ENCODE measurements at regions not wholly inside any gene's neighbourhood (a gene's known extent, or its start where the extent isn't known, plus 50 kb on each side); places are given as distances from the start of the nearest gene placed in this dataset.
"Not testable (repeated sequence)": the region's sequence is repeated elsewhere in the genome, so short reads cannot be mapped to it uniquely, and the experiment has no call there.

DNA sequence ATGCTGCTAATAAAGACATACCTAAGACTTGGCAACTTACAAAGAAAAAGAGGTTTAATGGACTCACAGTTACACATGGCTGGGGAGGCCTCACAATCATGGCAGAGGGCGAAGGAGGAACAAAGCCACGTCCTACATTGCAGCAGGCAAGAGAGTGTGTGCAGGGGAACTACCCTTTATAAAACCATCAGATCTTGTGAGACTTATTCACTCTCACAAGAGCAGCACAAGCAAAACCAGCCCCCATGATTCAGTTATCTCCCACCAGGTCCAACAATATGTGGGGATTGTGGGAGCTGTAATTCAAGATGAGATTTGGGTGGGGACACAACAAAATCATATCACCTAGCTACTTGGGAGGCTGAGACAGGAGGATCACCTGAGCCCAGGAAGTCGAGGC lies 202.4 kb downstream of the FAM43A start:
- not testable (repeated sequence) for DNase-seq

DNA sequence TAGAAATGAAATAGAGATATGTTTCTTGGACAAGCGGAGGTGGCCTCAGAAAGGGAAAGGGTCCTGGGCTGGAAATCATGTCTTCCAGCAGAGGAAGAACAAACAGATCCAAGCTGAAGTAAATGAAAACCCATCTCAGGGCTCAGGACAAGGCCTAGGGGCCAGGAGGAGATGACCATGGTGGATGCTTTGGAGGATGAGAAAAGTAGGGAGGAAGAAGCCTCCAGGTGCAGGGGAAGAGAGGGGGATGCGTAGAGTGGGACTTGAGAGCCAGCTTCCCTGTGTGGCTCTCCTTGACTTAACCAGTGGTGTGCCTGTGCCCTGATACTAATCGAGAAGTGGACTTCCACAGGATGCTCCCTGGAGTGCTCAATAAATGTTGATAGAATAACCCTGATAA lies 203.2 kb downstream of the FAM43A start:
- no peak for DNase-seq

DNA sequence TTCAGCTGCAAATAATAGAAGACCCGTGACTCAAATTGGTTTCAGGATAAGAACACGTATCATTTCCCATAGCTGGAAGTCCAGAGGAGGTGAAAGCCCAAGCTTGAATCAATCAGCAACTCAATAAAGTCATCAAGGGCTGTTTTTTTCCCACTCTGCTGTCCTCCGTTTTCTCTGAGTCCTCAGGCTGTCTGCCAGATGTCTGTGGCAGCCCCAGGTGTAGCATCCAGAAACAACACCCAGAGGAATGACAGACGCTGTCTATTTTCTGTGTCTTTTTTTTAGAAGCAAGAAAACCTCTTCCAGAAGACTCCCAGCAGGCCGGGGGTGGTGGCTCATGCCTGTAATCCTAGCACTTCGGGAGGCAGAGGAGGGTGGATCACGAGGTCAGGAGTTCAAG lies 204.4 kb downstream of the FAM43A start:
- DNase-seq = no peak

DNA sequence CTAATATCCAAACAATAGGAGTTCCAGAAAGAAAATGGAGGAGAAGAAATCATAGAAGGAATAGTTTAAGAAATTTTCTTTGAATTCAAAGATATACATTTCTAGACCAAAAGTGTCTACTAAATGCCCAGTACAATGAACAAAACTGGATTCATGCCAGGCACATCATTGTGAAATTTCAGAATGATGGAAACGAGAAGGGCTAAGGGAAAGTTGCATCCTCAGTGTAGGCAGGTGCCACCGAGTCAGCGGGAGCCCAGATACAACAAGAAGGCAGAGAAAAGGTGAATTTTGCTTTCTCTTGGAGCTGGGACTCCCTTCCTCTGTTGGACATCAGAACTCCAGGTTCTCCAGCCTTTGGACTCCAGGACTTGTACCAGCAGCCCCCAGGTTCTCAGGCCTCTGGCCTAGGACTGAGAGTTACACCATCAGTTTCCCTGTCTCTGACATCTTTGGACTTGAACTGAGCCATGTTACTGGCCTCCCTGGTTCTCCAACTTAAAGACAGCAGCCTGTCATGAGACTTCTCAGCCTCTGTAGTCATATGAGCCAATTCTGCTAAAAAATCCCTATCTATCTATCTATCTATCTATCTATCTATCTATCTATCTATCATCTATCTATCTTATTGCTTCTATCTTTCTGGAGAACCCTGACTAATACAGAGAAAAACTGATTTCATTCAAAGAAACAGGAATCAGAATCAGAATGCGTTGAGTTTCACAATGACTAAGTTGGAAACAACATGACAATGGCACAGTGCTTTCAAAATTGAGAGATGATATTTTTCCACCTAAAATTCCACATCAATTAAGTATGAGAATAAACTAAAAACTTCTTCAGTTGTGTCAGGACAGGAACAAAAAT lies 207.7 kb downstream of the FAM43A start:
- no peak for DNase-seq

DNA sequence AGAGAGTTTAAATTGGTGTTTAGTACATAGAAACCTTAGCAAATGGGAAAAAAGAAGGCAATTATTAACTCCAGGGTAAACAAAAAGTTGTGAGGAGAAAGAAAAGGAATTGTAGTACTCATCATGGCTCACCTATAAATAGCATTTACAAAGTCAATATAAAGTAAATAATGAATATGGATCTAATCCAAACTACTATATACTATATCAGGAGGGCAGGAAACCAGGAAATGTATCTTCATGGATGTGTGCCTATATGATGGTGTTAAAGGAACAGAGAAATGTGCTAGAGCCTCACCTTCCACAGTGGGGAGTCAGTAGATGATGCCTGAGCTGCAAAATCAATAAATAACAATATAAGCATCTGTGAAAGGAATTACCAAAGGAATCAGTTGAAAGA lies 208.9 kb downstream of the FAM43A start:
- DNase-seq = no peak

DNA sequence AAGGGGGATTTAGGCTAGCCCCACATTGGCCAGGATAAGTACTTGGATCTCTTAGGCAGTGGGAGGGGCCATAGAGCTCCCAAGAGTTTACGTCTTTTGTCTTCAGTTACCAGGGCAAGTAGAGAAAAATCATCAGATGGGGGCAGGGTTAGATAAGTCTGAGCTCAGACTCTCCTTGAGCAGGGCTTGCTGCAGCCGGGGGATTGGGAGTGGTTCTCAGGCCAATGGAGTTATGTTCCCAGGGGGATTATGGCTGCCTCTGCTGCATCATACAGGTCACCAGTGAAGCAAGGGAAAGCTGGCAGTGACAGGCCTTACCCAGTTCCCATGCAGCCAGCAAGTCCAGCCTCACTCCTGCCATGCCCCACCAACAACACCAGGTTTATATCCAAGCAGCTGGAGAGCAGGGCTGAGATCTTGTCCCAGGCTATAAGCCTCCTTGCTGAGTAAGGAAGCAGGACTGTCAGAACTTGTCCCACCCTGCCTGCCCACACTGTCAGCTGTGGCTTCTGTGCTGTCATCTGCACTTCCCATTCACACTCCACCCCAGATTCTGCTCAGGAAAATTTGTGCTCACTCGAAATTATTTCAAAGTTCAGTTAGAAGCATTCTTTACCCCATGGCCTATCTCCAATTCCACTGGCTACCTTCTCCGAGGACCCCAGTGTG lies 215.3 kb downstream of the FAM43A start:
- DNase-seq = no peak

DNA sequence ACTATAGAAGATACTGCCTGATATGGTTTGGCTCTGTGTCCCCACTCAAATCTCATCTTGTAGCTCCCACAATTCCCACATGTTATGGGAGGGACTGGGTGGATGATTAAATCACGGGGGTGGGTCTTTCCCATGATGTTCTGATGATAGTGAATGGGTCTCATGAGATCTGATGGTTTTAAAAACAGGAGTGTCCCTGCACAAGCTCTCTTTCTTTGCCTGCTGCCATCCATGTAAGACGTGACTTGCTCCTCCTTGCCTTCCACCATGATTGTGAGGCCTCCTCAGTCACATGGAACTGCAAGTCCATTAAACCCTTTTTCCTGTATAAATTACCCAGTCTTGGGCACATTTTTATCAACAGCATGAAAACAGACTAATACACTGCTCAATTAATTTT lies 217.8 kb downstream of the FAM43A start:
- not testable (repeated sequence) for DNase-seq

DNA sequence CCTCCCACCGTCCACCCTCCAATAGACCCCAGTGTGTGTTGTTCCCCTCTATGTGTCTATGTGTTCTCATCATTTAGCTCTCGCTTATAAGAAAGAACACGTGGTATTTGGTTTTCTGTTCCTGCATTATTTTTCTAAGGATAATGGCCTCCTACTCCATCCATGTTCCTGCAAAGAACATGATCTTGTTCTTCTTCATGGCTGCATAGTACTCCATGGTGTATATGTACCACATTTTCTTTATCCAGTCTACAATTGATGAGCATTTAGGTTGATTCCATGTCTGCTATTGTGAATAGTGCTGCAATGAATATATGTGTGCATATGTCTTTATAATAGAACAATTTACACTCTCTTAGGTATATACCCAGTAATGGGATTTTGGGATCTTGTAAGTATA lies 219.3 kb downstream of the FAM43A start:
- DNase-seq = not testable (repeated sequence)

DNA sequence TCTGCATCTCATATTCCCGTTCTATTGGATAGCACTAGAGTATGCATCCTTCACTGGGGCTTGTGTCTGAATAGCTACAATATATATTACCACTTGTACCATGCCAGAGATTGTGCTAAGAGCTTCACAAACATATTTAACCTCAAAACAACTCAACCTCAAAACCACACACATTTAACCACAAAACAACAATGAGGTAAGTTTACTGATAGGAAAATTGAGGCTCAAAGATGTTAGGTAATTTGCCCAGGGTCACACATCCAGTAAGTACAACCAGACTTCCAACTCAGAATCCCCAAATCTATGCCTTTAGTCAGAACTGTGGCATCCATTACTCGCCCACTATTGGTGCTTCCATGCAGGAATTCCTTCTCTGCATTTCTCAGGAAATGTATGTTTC lies 220.0 kb downstream of the FAM43A start:
- DNase-seq = no peak

DNA sequence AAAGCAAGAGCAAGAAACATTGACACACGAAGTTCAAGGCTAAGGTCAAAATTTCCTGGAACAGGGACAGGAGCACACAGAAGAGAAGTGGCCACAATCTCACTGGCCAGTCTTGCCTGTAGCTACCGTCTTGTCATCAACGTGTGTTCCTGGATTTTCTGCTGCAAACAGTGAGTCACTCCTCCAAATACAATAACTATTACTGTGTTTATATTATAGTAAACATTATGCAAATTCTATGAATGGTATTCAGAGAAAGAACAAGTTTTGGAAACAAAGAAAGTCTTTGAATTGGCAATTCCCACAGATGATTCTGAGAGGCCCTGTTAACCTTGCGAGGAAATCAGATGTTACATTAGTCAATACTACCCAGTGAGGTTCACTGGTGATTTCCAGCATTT lies 220.5 kb downstream of the FAM43A start:
- no peak for DNase-seq

DNA sequence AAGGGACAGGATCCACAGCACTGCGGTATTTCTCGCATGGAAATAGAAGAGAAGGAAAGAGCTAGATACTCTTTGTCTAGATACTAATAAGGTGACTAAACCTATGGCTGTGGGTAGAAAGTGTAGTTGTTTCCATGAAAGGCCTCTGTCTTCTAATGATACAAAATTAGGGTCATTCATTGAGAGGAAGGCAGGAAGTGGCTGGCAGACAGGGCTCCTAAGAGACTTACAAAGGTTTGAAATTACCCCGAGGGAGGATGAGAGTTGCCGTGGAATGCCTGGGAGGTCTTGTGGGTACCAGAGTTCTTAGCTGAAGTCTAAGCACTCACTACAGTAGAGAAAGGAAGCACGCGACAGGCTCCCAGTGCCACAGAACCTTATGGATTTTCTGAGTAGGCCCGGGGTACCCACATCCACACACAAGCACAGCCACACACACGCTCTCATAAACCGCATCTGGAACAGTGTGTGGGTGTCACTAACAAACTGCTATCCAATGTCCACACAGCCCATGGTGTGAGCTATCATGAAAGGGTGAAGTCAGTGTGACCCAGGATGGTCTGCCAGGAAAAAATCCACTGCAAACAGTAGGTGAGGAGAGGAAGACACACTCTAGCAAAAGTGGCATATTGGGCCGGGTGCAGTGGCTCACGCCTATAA lies 221.4 kb downstream of the FAM43A start:
- DNase-seq = no peak

DNA sequence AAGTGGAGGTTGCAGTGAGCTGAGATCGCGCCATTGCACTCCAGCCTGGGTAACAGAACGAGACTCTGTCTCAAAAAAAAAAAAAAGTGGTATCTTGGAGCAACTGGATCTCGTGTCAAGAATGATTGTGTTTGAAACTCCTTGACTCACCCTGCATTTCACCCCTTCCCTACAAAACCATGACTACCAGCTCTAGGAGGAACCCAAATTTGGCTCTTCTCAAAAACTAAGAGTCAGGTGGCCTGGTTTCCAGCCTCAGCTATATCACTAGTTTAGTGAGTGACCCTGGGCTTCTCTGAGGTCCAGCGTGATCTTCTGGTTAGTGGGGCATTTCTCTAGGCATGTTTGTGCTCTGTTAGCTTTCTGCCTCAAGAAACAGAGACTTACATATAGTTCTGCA lies 222.1 kb downstream of the FAM43A start:
- DNase-seq = no peak

DNA sequence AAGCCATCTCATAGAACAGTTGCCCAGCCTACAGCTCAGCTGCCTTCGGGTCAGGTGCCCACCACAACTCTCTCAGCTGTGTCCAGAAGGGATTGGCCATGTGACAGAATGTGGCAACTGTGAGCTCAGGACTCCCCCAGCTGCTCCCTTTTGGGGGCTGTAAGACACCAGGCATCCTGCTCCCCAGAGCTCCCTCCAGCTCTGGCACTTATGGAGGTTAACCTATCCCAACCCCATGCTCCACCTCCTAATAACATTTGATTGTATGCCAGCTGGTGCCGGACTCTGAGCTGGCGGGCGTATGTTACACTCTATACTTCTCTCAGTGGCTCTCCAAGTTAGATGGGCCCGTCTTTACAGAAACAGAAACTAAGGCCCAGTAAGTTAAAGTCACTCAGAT lies 222.8 kb downstream of the FAM43A start:
- DNase-seq = no peak

DNA sequence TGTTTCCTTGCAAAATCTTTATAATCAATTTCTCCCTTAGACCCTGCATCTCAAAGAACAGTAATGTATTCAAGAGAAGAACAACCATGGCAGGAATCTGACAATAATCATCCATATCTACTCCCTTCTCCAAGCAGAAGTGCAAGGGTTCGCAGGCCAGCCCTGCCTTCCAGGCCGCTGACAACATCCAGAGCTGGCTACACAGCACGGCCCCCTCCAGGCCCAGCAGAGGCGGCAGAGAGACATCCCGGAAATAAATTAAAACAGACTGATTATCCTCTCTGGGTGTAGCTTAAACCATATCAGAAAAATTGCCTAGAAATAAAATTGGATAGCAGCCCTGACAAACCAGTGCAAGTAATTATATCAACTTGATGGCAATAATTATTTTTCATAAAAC lies 223.3 kb downstream of the FAM43A start:
- DNase-seq = no peak

DNA sequence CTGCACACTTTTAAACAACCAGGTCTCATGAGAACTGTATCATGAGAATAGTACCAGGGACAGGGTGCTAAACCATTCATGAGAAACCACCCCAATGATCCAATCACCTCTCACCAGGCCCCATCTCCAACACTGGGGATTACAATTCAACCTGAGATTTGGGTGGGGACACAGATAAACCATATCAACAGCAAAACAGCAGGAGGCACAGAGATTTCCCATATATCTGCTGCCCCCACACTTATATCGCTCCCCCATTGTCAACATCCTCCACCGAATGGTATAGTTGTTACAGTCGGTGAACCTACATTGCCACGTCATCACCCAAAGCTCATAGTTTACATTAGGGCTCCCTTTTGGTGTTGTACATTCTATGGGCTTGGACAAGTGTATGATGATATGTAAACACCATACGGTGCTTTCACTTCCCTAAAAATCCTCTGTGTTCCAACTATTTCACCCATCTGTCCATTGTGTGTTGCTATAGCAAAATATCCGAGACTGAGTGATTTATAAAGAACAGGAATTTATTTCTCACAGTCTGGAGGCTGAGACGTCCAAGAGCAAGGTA lies 224.8 kb downstream of the FAM43A start:
- DNase-seq = no peak

DNA sequence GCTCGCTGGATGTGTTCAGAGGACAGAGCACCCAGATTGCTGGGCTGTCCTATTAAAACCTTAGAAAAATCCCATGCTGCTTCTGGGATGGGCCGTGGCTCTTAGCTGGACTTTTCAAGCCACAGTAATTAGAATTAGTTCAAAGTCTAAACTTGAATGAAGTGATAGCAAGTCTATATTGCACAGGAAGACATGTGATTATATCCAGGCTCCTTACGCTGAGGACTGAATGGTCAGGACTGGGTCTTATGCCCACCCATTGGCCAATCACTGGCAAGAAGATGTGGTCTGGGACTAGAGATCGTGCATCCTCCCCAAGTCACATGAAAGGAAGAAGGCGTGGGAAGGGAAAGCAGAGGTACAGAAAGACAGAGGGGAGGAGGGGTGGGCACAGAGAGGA lies 227.6 kb downstream of the FAM43A start:
- DNase-seq = no peak

DNA sequence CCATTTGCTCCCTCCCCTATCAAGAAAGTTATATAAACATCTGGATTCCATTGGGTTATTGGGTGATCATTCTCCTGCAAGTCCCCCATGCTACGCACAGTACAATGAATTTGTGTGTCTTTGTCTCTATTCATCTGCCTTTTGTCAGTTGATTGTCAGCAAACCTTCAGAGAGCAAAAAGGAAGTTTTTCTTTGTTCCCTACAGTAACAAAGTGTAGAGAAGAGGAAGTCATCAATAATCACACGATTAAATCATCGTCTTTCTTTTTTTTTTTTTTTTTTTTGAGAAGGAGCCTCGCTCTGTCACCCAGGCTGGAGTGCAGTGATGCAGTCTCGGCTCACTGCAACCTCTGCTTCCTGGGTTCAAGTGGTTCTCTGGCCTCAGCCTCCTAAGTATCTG lies 239.2 kb downstream of the FAM43A start:
- DNase-seq = not testable (repeated sequence)

DNA sequence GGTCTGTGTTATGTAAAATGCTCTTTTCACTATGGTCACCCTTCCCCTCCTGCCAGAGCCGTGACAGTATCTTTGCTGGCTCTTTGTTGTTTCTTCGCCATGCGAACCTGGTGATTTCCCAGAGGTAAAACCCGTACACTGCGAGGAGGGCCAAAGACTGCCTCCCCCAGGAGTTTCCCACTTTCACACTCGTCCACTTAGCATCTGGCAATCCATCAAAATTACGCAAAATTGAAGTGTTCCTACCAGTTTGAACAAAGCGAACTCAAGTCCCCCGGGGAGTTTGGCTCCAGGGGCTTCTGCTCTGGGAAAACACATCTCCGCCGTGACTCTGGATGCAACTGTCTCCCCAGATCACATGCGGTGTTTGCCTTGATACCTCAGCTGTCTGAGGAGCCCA lies 239.9 kb downstream of the FAM43A start:
- peak; percentile 51 for DNase-seq

DNA sequence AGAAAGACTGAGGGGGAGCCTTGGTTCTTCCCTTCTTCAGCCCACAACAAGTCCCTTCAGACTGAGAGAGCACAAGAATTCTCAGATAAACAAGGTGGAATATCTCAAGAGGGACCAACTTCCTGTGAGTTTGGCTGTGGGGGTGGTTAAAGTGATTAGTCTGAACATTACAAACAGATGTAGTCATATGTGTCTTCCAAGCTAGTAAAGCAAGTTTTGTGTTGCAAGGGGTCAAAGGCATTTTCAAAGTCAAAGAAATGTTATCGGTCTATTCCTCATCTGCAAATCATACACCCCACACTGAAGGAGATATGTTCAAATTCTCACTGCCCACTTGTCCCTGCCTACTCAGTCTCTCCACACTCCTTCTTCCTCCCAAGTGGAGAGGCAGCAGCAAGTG lies 242.5 kb downstream of the FAM43A start:
- no peak for DNase-seq

DNA sequence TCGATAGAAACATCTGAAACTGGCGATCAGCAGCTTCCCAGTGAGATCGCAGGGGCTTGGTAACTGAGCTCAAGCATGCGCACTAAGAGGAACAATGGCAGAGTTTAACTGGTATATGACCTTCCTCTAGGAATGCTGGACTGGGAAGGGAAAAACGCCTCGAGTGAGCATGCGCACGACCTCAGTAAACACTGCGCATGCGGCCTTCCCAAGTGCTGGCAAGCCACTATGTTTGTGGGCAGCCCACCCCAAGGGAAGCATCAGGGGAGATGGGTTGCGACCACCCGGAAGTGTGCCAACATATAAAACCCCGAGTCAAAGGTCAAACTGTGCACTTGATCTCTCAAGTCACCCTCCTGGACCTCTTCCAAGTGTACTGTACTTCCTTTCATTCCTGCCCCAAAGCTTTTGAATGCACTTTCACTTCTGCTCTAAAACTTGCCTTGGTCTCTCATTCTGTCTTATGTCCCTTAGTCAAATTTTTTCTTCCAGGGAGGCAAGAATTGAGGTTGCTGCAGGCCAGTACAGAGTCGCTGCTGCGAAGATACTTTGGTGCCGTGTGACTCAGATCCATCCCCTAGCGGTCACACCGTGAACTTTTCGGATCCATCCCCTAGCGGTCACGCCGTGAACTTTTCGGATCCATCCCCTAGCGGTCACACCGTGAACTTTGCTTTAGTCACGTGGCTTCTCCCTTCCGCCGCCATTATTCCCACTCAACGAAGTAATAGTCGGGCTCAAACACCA lies 243.3 kb downstream of the FAM43A start:
- no peak for DNase-seq

DNA sequence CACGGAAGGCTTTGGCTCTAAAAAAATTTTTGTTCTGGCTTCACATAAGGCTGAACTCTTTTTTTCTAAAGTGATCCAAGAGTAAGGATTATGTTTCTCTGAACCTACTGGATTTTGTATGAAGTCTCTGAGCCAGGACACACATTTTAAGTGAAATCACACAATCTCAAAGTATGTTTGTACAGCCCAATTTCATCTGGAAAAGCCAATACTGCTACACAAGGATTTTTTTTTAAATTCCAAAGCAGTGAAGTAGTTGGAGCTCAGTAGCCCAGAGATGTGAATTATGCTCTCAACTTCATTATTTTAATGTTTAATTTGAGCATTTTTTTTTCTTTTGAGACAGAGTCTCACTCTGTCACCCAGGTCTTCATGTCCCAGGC lies 243.9 kb downstream of the FAM43A start:
- DNase-seq = no peak

DNA sequence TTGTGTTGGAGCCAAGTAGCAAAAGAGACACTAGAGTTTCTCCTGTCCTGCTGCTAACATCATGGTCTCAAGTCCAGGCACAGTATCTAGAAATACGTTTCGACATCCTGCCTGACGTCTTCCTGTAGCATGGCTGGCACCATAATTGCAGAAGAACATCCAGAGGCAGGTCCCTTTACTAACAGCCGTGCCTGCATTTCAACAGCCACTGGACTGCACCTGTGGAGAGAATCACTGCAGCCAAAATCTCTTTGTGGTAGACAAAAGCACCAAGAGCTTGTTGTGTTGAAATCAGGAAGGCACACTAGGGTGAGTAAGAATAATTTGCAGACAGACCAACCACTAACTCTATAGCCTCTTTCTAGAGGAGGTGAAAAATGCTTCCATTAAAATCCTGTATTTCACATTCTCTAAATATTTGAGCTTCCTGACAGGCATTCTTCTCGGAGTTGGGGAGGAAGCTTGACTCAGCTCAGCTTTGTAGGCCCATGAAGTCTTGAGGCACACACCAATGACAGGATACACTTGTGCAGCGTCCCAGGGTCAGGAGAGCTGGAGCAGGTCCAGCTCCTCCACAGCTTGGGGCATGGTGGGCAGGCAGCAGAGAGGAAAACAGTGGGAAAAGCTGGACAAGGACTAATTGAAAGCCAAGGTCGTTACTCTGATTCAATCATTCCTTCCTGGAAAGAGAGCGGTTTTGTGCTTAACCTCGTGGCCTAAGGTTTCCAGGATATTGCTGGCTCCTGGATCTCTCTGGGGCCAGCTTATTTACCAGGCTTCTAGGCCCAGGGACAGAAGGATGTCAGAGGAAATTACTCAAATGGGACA lies 244.9 kb downstream of the FAM43A start:
- DNase-seq = no peak

Measured in NCI-H2227 treated with DMSO at 0.1 percent for 48 hours (cell line).